ENCODE measurements at regions not wholly inside any gene's neighbourhood (a gene's known extent, or its start where the extent isn't known, plus 50 kb on each side); places are given as distances from the start of the nearest gene placed in this dataset.

DNA sequence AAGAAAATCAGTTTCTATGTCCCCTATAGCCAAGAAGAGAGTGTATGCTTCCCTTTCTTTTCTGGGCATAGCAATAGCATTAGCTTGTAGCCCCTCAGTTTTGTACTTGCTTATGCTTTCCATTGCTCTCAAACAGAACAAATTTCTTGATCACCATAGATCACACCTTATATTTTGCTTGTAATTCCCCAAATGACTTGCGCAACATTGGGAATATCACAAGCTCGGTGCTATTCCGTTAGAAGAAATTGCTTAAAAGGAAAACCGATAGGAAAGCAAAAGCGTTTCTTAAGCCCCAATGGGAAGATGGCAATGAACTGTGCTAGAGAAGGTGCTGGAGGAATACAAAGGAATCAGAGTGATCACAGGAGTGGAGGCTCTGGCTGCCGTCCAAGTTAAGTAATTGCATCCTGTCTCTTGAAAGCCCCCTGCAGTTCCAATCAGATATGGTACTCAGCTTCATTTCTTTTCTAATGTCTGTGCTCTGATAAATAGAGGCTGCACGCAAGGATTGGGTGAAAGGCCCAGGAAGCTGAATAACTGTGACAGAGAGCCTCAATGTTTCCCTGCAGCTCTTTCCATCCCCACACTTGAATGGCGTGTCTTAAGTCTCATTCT lies 182.1 kb upstream of the KIRREL3 start:
- no peak overlapping the region for H3K4me3 ChIP-seq
- H3K36me3 ChIP-seq = no peaks in the 10 kb centered on the region
- TF ChIP-seq, protein P1, sequence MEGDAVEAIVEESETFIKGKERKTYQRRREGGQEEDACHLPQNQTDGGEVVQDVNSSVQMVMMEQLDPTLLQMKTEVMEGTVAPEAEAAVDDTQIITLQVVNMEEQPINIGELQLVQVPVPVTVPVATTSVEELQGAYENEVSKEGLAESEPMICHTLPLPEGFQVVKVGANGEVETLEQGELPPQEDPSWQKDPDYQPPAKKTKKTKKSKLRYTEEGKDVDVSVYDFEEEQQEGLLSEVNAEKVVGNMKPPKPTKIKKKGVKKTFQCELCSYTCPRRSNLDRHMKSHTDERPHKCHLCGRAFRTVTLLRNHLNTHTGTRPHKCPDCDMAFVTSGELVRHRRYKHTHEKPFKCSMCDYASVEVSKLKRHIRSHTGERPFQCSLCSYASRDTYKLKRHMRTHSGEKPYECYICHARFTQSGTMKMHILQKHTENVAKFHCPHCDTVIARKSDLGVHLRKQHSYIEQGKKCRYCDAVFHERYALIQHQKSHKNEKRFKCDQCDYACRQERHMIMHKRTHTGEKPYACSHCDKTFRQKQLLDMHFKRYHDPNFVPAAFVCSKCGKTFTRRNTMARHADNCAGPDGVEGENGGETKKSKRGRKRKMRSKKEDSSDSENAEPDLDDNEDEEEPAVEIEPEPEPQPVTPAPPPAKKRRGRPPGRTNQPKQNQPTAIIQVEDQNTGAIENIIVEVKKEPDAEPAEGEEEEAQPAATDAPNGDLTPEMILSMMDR (IDR thresholded peaks at IDR 0.05) = no peak
- H3K9me3 ChIP-seq = no peaks in the 10 kb centered on the region
- no peak overlapping the region for H3K27ac ChIP-seq
- no peaks in the 10 kb centered on the region for H3K4me1 ChIP-seq
- DNase-seq = no peak
- intact Hi-C loops (cut with DNase I; ENCODE audit: low total_unique reads) = no loop called here
- no peaks in the 10 kb centered on the region for H3K27me3 ChIP-seq

GRCh38 chr11:127157225-127157624 lies 156.7 kb upstream of the KIRREL3 start:
- TF ChIP-seq, protein P1 (IDR thresholded peaks at IDR 0.05) = no peak
- DNase-seq = no peak
- Histone ChIP-seq H3K27ac (no peak overlapping the region), H3K4me3 (no peak overlapping the region), H3K9me3 (no peaks in the 10 kb centered on the region), H3K27me3 (no peaks in the 10 kb centered on the region), H3K4me1 (no peaks in the 10 kb centered on the region), H3K36me3 (no peaks in the 10 kb centered on the region)
- intact Hi-C loops (cut with DNase I; ENCODE audit: low total_unique reads) = no loop called here

DNA sequence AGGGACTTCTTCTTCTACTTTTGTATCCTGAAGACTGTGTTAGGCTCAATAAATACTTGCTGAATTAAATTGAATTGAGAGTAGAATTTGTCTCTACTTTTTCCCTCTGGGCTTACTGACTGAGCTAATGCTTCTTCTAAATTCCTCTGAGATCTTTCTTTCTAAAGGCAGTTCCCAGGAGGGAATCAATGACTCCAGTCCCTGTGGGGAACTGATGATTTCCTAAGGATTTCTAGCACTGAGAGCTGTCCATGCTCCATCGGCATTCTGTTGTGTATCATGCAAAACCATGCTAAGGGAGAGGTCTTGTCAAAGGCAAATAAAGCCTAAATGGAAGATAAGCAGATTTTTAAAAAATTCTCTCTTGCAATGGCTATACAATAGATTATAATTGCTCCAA lies 148.8 kb upstream of the KIRREL3 start:
- intact Hi-C loops (cut with DNase I; ENCODE audit: low total_unique reads) = no loop called here
- DNase-seq = no peak
- Histone ChIP-seq H3K4me3 (no peak overlapping the region), H3K36me3 (no peaks in the 10 kb centered on the region), H3K4me1 (no peaks in the 10 kb centered on the region), H3K27me3 (no peaks in the 10 kb centered on the region), H3K27ac (no peak overlapping the region), H3K9me3 (no peaks in the 10 kb centered on the region)
- TF ChIP-seq, protein P1 (IDR thresholded peaks at IDR 0.05) = no peak

DNA sequence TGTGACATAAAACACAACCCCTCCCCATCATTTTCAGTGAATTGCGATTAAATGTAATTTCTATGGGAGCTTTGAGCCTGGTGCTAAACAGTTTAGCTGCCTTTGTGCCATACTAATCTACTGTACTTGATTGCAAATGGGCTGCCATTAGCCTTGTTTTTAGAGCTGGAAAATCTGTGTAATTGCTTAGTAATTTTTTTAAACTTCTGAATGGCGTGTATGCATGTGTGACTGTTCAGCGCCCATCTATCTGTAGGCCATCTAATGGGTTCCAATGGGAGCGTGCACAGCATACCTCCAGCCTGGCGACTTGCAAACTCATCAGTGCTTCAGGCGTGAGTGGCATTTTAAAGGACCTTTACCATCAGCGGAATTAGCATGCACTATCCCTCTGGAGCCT lies 142.7 kb upstream of the KIRREL3 start:
- Histone ChIP-seq H3K36me3 (no peaks in the 10 kb centered on the region), H3K4me3 (no peak overlapping the region), H3K4me1 (no peaks in the 10 kb centered on the region), H3K9me3 (no peaks in the 10 kb centered on the region), H3K27ac (no peak overlapping the region), H3K27me3 (no peaks in the 10 kb centered on the region)
- TF ChIP-seq, protein P1 (IDR thresholded peaks at IDR 0.05) = no peak
- no peak for DNase-seq
- intact Hi-C loops (cut with DNase I; ENCODE audit: low total_unique reads) = no loop called here

- Histone ChIP-seq H3K36me3 (no peaks in the 10 kb centered on the region), H3K27ac (no peak overlapping the region), H3K4me3 (no peak overlapping the region), H3K9me3 (no peaks in the 10 kb centered on the region), H3K4me1 (no peaks in the 10 kb centered on the region), H3K27me3 (no peaks in the 10 kb centered on the region)
- intact Hi-C loops (cut with DNase I; ENCODE audit: low total_unique reads) = no loop called here
- TF ChIP-seq, protein P1 (IDR thresholded peaks at IDR 0.05) = no peak
- DNase-seq = no peak
These were observed 138.0 kb upstream of the KIRREL3 start for GRCh38 chr11:127138613-127139012.

- no peak for DNase-seq
- intact Hi-C loops (cut with DNase I; ENCODE audit: low total_unique reads) = no loop called here
These were observed 137.3 kb upstream of the KIRREL3 start for GRCh38 chr11:127137771-127138280.

More at GRCh38 chr11:127137771-127138280, 137.3 kb upstream of the KIRREL3 start:
- Histone ChIP-seq H3K36me3 (no peaks in the 10 kb centered on the region), H3K27ac (no peak overlapping the region), H3K4me3 (no peak overlapping the region), H3K9me3 (no peaks in the 10 kb centered on the region), H3K4me1 (no peaks in the 10 kb centered on the region), H3K27me3 (no peaks in the 10 kb centered on the region)
- TF ChIP-seq, protein P1 (IDR thresholded peaks at IDR 0.05) = no peak

All from tibial artery (tissue), 4 donors.